Stimulated activated CD4-positive, alpha-beta T cell treated with anti-CD3 and anti-CD28 coated beads, Interleukin-2, amount 100 ng/mL, for 4 hours (primary cell): ENCODE measurements at regions not wholly inside any gene's neighbourhood (a gene's known extent, or its start where the extent isn't known, plus 50 kb on each side); places are given as distances from the start of the nearest gene placed in this dataset.
"Not testable (repeated sequence)": the region's sequence is repeated elsewhere in the genome, so short reads cannot be mapped to it uniquely, and the experiment has no call there.

Experiments used
- DNase-seq: peaks from one replicate; pipeline ENCODE4 v3.0.0-alpha.2; 2020; ENCODE audit warnings: low read depth

- no peak for DNase-seq
These were observed 1229.6 kb upstream of the ALCAM start for GRCh38 chr3:104137116-104137515.

GRCh38 chr3:104145164-104145563 is 1221.5 kb upstream of the ALCAM start:
- no peak for DNase-seq

- DNase-seq, result no peak
These were observed 1217.6 kb upstream of the ALCAM start for GRCh38 chr3:104149154-104149553.

- no peak for DNase-seq
These were observed 1216.0 kb upstream of the ALCAM start for GRCh38 chr3:104150724-104151123.

- no peak for DNase-seq
These were observed 1211.8 kb upstream of the ALCAM start for GRCh38 chr3:104154896-104155295.

- DNase-seq, result no peak
These were observed 1200.8 kb upstream of the ALCAM start for GRCh38 chr3:104165866-104166265.

GRCh38 chr3:104168386-104168785 is 1198.3 kb upstream of the ALCAM start:
- no peak for DNase-seq

- no peak for DNase-seq
These were observed 1191.0 kb upstream of the ALCAM start for GRCh38 chr3:104175696-104176095.

GRCh38 chr3:104176706-104177105 is 1190.0 kb upstream of the ALCAM start:
- no peak for DNase-seq

GRCh38 chr3:104178680-104179079 is 1188.0 kb upstream of the ALCAM start:
- DNase-seq, result no peak

- DNase-seq, result no peak
These were observed 1185.8 kb upstream of the ALCAM start for GRCh38 chr3:104180906-104181305.

GRCh38 chr3:104190681-104191080 is 1176.0 kb upstream of the ALCAM start:
- no peak for DNase-seq

GRCh38 chr3:104198131-104198530 is 1168.6 kb upstream of the ALCAM start:
- no peak for DNase-seq

- no peak for DNase-seq
These were observed 1159.8 kb upstream of the ALCAM start for GRCh38 chr3:104206925-104207324.

- DNase-seq, result no peak
These were observed 1152.4 kb upstream of the ALCAM start for GRCh38 chr3:104214277-104214676.

GRCh38 chr3:104214937-104215336 is 1151.8 kb upstream of the ALCAM start:
- no peak for DNase-seq

- not testable (repeated sequence) for DNase-seq
These were observed 1147.7 kb upstream of the ALCAM start for GRCh38 chr3:104219046-104219445.

GRCh38 chr3:104234442-104235194 is 1132.1 kb upstream of the ALCAM start:
- DNase-seq, result no peak

GRCh38 chr3:104244680-104245220 is 1122.0 kb upstream of the ALCAM start:
- no peak for DNase-seq

- no peak for DNase-seq
These were observed 1121.4 kb upstream of the ALCAM start for GRCh38 chr3:104245261-104245660.

- DNase-seq, result no peak
These were observed 1120.7 kb upstream of the ALCAM start for GRCh38 chr3:104245981-104246380.

GRCh38 chr3:104257486-104257885 is 1109.2 kb upstream of the ALCAM start:
- no peak for DNase-seq

GRCh38 chr3:104263477-104263876 is 1103.2 kb upstream of the ALCAM start:
- DNase-seq, result no peak

- not testable (repeated sequence) for DNase-seq
These were observed 1100.5 kb upstream of the ALCAM start for GRCh38 chr3:104266219-104266618.
